ENCODE measurements at regions not wholly inside any gene's neighbourhood (a gene's known extent, or its start where the extent isn't known, plus 50 kb on each side); places are given as distances from the start of the nearest gene placed in this dataset.

- no peak for TF ChIP-seq NFRKB (IDR thresholded peaks at IDR 0.05)
- TF ChIP-seq L3MBTL2 (conservative IDR thresholded peaks at IDR 0.05): no peak
- no peak for TF ChIP-seq TARDBP (IDR thresholded peaks at IDR 0.05)
- no peak for TF ChIP-seq FOXK2 (IDR thresholded peaks at IDR 0.05)
- TF ChIP-seq PKNOX1 (IDR thresholded peaks at IDR 0.05): no peak
- TF ChIP-seq FOXM1 (IDR thresholded peaks at IDR 0.05; ENCODE audit: borderline replicate concordance): no peak
- TF ChIP-seq ZNF384 (IDR thresholded peaks at IDR 0.05): no peak
- no peak for TF ChIP-seq SUZ12 (IDR thresholded peaks at IDR 0.05)
- TF ChIP-seq HDGF (IDR thresholded peaks at IDR 0.05; ENCODE audit: borderline replicate concordance): no peak
- no peak for TF ChIP-seq SP1 (IDR thresholded peaks at IDR 0.05)
- TF ChIP-seq ARNT (IDR thresholded peaks at IDR 0.05): no peak
Measured at GRCh38 chr4:3874525-3875110, 108.4 kb downstream of the ADRA2C start.
